Central memory CD8-positive, alpha-beta T cell (primary cell): ENCODE measurements at regions not wholly inside any gene's neighbourhood (a gene's known extent, or its start where the extent isn't known, plus 50 kb on each side); places are given as distances from the start of the nearest gene placed in this dataset.

Source experiments
- ATAC-seq: fragments of 150-1000 bp; cut with Tn5 transposase; replicated peaks from 2 replicates; pipeline ENCODE4 v1.10.0; 2022; ENCODE audit warnings: mild to moderate bottlenecking, moderate FRiP score, moderate number of reproducible peaks; ENCODE audit not compliant: poor library complexity, severe bottlenecking; ENCODE audit errors: extremely low read depth
- DNase-seq, 2 donors: peaks; one replicate each; pipeline ENCODE4 v3.0.0; 2021; ENCODE audit warnings: low spot score in 2 of 2
- H3K27ac Mint-ChIP-seq: one replicate; pipeline ENCODE4 v1.8.0; 2022; ENCODE audit warnings: low read depth, mild to moderate bottlenecking, moderate library complexity, mixed read lengths
- H3K27me3 Mint-ChIP-seq: one replicate; pipeline ENCODE4 v1.8.0; 2022; ENCODE audit warnings: mixed read lengths
- H3K36me3 Mint-ChIP-seq: one replicate; pipeline ENCODE4 v1.8.0; 2022; ENCODE audit warnings: mild to moderate bottlenecking, moderate library complexity, mixed read lengths; ENCODE audit not compliant: insufficient read depth
- H3K4me1 Mint-ChIP-seq: one replicate; pipeline ENCODE4 v1.8.0; 2022; ENCODE audit warnings: mixed read lengths
- H3K4me3 Mint-ChIP-seq: one replicate; pipeline ENCODE4 v1.8.0; 2022; ENCODE audit warnings: mild to moderate bottlenecking, moderate library complexity, mixed read lengths
- H3K9me3 Mint-ChIP-seq: one replicate; pipeline ENCODE4 v1.8.0; 2022; ENCODE audit warnings: mixed read lengths

DNA sequence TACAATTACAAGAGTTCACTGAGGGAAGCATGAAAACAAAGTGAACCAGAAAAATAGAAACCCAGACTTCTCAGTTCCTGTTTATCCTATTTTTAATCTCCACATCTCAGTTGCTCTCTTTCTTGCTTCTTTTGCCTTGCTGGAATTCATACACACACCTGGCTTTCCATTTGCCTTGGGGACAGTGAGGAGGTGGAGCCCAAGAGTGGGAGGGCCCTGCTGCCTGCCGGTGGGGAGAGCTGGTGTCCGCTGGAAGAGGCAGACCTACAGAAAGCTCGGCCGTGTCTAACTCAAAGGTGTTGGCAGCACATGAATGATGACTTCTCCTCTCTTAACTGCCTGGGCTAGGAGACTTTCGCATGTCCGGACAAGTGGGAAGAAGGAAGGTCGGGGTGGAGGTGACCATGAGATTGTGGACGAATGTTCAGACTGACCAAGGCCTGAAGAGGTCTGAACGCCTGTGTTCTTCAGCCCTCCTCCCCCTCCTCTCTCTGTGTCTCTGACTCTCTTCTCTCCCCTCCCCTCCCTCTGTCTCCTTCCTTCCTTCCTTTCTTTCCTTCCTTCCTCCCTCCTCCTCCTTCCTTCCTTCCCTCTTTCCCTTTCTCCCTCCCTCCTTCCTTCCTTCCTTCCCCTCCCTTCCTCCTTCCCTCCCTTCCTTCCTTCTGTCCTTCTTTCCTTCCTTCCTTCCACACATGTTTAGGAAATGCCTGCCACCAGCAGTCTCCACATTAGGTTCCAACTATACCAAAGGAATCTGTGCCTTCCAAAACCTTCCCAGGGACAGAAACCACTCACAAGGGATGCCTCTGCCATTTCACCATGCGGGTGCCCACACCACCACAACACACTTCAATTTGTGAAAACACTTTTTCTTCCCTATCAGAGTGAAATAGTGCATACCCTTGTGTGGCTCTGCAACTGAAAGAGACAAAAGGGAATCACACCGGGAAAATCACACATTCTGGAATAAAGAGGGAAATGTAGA lies 157.3 kb upstream of the RUNX1 start:
- DNase-seq (no peak), ATAC-seq (no peak)
- peaks cover 10% of the 10 kb centered on the region for H3K9me3 Mint-ChIP-seq

DNA sequence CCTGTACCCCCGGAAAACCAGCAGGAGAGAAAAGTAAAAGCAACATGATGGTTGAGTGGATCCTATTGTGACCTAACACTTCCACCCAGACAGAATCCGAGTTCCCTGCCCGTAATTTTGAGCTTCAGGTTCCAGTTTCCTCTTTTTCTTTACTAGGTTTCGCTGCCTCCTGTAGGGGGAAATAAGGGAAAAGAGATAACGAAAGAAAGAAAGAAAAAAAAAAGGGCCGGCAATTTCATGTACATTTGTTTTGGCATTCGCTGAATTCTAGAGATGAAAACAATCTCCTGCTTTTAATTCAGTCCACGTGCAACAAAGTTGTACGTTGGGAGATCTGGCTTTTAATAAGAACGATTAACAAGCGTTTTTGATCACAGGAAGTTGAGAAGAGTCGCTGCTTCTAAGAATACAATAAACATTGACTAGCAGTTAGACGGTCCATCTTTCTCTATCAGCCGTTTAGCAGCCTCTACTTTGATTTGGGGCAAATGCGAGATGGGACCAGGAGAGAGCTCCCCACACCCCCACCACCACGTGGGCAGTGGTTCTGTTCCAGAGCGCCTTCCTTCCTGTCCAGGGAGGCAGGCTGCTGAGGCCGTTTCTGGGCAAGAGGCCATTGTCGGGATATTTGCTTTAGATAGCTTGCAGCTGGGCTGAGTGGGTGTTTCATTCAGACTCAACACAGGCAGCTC lies 155.9 kb upstream of the RUNX1 start:
- DNase-seq (no peak), ATAC-seq (no peak)
- H3K9me3 Mint-ChIP-seq, result peaks cover 5% of the 10 kb centered on the region
- peak overlapping the region; percentile 60 for H3K4me3 Mint-ChIP-seq
- H3K36me3 Mint-ChIP-seq, result peaks cover 2% of the 10 kb centered on the region
- H3K27ac Mint-ChIP-seq, result no peak overlapping the region
- H3K27me3 Mint-ChIP-seq, result peaks cover 16% of the 10 kb centered on the region
- peaks cover 12% of the 10 kb centered on the region for H3K4me1 Mint-ChIP-seq

More for the DNA sequence above, 157.3 kb upstream of the RUNX1 start:
- no peak overlapping the region for H3K4me3 Mint-ChIP-seq
- peaks cover 5% of the 10 kb centered on the region for H3K36me3 Mint-ChIP-seq
- no peak overlapping the region for H3K27ac Mint-ChIP-seq
- peaks cover 16% of the 10 kb centered on the region for H3K27me3 Mint-ChIP-seq
- peaks cover 12% of the 10 kb centered on the region for H3K4me1 Mint-ChIP-seq

DNA sequence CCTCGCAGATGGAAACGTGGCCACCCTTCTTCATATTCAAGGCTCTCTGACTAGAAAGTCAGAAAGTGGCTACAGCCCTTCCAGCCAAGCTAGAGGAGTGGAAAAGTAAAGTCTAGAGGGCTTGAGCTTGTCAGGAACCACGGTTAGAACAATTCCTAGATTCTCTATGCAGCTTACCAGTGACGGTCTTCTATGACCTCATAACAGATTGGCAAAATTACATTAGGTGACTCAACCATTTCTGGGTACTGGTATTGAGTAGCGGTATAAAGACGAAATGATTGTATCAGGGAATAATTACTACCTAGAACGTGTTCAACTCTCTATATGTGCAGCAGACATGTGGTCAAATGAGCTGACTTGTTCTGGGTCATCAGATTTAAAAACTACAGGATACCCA lies 155.0 kb upstream of the RUNX1 start:
- DNase-seq (no peak), ATAC-seq (no peak)
- H3K27ac Mint-ChIP-seq, result no peak overlapping the region
- H3K4me1 Mint-ChIP-seq, result peaks cover 12% of the 10 kb centered on the region
- H3K36me3 Mint-ChIP-seq, result peaks cover 2% of the 10 kb centered on the region
- H3K4me3 Mint-ChIP-seq, result no peak overlapping the region
- no peaks in the 10 kb centered on the region for H3K9me3 Mint-ChIP-seq
- H3K27me3 Mint-ChIP-seq, result peaks cover 16% of the 10 kb centered on the region

DNA sequence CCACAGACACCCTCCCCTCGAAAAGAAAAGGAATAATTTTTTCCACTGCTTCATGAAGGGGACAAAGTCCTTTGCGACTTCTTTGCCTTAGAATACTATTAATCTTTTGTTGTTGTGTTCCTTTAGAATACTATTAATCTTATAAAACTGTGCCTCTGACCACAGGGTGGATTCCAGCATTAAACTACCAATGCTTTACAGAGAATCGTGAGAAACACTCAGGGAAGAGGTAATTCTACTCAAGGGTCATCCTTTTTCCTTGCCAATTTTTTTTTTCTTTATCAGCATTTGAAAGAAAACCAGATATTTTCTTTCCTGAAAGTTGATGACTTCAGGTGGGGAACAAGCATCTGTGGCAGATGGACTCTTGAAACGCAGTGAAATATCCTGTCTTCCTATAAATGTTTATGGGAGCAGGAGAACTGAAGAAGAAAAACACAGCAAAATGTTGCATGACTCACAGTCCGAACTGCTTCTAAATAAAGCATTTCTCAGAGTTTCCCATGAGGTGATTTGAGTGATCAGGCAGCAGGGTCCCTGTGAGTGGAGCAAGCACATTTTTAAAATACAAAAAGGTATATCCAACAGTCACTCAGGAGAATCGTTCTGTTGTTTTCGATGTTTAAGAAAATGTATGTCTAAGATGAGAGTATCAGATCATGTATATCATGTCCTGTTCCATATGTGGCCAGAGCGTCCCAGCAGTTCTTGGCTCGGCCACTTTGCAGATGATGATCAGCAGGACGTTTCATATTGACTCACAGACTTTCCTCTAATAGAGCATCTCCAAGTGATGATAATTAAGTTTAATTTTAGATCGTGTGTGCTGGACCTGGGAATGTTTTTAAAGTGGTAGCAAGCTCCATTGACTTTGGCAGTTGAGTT lies 154.2 kb upstream of the RUNX1 start:
- no peak overlapping the region for H3K27ac Mint-ChIP-seq
- H3K4me1 Mint-ChIP-seq, result peaks cover 12% of the 10 kb centered on the region
- DNase-seq (no peak), ATAC-seq (no peak)
- peaks cover 16% of the 10 kb centered on the region for H3K27me3 Mint-ChIP-seq
- no peaks in the 10 kb centered on the region for H3K9me3 Mint-ChIP-seq
- H3K4me3 Mint-ChIP-seq, result no peak overlapping the region
- H3K36me3 Mint-ChIP-seq, result peaks cover 2% of the 10 kb centered on the region

DNA sequence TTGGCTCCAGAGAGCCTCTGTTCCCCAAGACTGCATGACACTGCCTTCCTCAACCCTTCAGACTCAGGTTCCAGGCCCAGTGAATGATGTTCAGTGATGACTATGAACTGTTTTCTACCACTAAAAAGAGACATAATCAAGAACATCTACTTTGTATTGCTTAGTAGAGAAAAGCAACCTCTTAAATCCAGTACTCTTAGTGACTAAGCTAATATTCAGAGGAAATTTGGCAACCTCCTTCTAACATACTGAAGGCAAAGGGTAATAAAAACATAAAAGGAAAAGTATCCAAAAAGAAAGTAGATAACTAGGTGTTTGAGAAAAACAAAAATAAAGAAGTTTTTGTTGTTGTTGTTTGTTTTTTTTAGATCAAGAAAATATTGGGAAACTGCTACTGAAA lies 153.3 kb upstream of the RUNX1 start:
- Mint-ChIP-seq H3K9me3 (no peaks in the 10 kb centered on the region), H3K36me3 (peaks cover 2% of the 10 kb centered on the region), H3K27me3 (peaks cover 16% of the 10 kb centered on the region), H3K4me1 (peaks cover 12% of the 10 kb centered on the region), H3K4me3 (no peak overlapping the region), H3K27ac (no peak overlapping the region)
- no peak for DNase-seq
- ATAC-seq, result no peak

DNA sequence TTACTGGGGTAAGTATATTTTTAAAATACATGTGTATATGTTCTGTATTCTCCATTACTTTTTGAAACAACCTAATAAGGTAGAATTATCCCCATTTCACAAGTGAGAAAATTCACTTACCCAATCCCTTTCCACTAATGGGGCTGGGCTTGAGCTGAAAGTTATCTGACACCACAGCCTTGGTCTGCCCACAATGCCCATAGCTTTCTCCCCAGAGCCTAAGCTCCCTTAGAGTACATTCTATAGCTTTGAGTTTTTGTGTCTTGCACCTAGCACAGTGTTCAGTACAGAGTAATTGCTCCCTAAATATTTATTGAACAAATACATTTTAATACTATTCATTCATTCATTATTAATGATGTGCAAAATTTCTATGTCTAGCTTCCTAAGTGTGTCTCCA lies 152.7 kb upstream of the RUNX1 start:
- Mint-ChIP-seq H3K4me3 (no peak overlapping the region), H3K27me3 (peaks cover 11% of the 10 kb centered on the region), H3K4me1 (peaks cover 12% of the 10 kb centered on the region), H3K36me3 (peaks cover 2% of the 10 kb centered on the region), H3K9me3 (no peaks in the 10 kb centered on the region), H3K27ac (no peak overlapping the region)
- ATAC-seq, result no peak
- DNase-seq, result no peak

DNA sequence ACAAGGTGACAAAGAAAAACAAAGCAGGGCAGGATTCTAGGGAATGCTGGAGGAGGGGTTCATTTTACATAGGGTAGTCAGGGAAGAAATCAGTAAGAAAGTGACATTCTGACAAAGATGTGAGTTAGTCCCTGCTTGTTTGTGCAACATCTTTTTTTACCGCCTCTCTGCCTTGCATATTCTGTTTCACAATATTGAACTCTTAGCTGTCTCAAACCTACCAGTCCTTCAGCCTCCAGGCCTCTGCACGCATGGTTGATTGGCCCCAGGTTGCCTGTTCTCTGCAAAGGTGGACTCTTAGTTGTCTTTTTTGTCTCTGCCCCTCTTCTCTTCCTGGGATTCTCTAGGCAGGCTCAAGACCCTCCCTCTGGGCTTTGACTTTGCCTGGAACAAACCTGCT lies 152.2 kb upstream of the RUNX1 start:
- peaks cover 5% of the 10 kb centered on the region for H3K27me3 Mint-ChIP-seq
- DNase-seq (no peak), ATAC-seq (no peak)
- H3K4me1 Mint-ChIP-seq, result peaks cover 12% of the 10 kb centered on the region
- H3K27ac Mint-ChIP-seq, result no peak overlapping the region
- H3K36me3 Mint-ChIP-seq, result no peaks in the 10 kb centered on the region
- H3K9me3 Mint-ChIP-seq, result no peaks in the 10 kb centered on the region
- no peak overlapping the region for H3K4me3 Mint-ChIP-seq

DNA sequence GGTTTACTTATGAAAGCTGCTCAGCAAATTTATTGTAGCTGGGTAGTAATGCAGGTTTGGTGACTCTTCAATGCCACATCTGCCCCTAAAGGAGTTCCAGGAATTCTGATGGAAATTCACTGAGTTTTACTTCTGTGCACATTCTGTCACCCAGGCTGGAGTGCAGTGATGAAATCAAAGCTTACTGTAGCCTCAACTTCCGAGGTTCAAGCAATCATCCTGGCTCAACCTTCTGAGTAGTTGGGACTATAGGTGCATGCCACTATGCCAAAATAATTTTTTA lies 150.6 kb upstream of the RUNX1 start:
- no peak for ATAC-seq
- Mint-ChIP-seq H3K4me1 (no peaks in the 10 kb centered on the region), H3K9me3 (no peaks in the 10 kb centered on the region), H3K27me3 (no peaks in the 10 kb centered on the region), H3K36me3 (peaks cover 1% of the 10 kb centered on the region), H3K27ac (no peak overlapping the region), H3K4me3 (no peak overlapping the region)
- DNase-seq, result no peak

DNA sequence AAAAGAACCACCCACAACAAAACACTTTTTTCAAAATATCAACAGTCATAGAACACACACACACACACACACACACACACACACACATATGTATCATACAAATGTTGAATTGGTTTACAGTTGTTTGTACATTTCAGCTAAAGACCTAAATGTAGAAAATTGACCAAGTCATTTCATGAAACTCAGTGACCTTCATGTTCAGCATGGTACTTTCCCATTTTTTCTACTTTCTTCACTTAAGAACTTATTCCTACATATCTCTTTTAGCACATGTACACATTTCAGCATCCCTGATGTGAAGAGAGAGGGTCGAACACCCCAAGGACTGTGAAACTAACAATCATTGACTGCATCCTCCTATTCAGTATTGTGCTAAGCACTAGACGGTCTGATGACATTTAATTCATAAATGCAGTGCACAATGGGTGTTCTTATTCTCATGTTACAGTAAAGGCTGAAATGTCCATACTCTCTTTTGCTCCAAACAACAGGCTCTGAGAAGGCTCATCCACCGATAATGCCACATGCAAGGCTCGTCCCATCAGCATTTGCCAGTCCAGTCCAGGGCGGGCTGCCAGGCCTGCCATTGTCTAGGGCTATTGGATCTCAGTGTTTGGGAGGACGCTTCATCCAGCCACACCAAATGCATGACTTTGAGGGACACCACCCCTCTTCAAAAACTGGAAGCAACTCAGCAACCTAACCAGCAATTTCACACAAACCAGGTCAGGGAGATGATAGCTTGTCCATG lies 150.1 kb upstream of the RUNX1 start:
- Mint-ChIP-seq H3K9me3 (no peaks in the 10 kb centered on the region), H3K36me3 (peaks cover 2% of the 10 kb centered on the region), H3K27me3 (no peaks in the 10 kb centered on the region), H3K4me1 (no peaks in the 10 kb centered on the region), H3K4me3 (no peak overlapping the region), H3K27ac (no peak overlapping the region)
- ATAC-seq (no peak), DNase-seq (no peak)

DNA sequence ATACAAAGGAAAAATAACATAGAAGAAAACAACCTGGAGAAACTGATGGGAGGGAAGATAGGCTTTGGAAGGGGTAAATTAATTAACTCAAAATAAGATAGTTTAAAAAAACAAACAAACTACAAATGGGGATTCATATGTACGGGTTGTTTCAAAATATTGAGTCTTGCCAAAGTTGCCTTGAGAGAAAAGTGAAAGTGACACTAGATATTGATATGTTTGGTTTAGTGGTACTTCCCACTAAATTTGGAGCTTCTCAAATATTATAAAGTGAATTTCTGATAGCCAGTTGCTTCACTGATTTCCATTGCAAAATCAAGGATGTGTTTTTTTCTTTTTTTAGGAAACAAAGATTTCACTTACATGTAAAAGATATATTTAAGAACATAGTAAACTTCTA lies 149.5 kb upstream of the RUNX1 start:
- ATAC-seq (no peak), DNase-seq (no peak)
- no peak overlapping the region for H3K4me3 Mint-ChIP-seq
- H3K27ac Mint-ChIP-seq, result no peak overlapping the region
- no peaks in the 10 kb centered on the region for H3K9me3 Mint-ChIP-seq
- H3K36me3 Mint-ChIP-seq, result peaks cover 4% of the 10 kb centered on the region
- H3K4me1 Mint-ChIP-seq, result no peaks in the 10 kb centered on the region
- peaks cover 5% of the 10 kb centered on the region for H3K27me3 Mint-ChIP-seq

DNA sequence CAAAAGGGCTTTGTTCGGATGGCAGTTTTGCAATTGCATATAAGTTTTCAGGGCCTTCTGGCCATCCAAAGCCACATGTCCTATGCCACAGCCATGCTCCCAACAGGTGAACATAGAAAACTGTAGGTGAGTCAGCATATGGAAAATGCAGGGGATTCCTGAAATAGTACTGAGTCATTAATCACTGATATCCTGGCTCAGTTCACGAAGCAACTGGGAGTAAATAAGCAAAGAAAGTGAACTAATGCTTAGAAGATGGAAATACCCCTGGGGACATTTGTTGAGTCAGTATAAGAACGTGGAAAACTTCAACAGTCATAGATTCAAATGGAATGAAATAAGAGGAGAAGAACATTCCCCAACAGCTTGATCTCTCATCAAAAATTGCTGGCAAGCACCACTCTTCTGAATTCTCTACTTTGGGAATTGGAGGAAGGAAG lies 148.9 kb upstream of the RUNX1 start:
- H3K4me1 Mint-ChIP-seq, result no peaks in the 10 kb centered on the region
- no peak for DNase-seq
- H3K4me3 Mint-ChIP-seq, result no peak overlapping the region
- no peaks in the 10 kb centered on the region for H3K9me3 Mint-ChIP-seq
- no peak overlapping the region for H3K27ac Mint-ChIP-seq
- H3K27me3 Mint-ChIP-seq, result peaks cover 11% of the 10 kb centered on the region
- peaks cover 4% of the 10 kb centered on the region for H3K36me3 Mint-ChIP-seq
- no peak for ATAC-seq

DNA sequence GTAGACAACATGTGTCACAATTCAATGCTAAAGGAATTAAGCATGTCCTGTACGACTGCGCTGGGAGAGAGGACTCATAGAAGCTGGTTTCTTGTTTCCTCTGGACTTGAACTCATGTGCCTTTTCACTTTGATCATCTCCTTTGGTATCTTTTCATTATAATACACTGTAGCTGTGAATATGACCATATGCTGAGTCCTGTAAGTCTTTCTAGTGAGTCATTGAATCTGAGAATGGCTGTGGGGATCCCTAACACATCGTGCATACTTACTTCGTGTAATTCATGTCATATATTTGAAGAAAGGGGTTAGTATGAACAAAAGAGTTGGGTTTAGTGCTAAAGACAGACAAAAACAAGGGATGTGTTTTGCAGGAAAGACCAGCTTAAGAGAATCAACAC lies 148.1 kb upstream of the RUNX1 start:
- Mint-ChIP-seq H3K4me3 (no peak overlapping the region), H3K9me3 (no peaks in the 10 kb centered on the region), H3K4me1 (no peaks in the 10 kb centered on the region), H3K36me3 (peaks cover 4% of the 10 kb centered on the region), H3K27me3 (peaks cover 17% of the 10 kb centered on the region), H3K27ac (no peak overlapping the region)
- ATAC-seq (no peak), DNase-seq (no peak)
